Raji (cell line): ENCODE measurements at regions not wholly inside any gene's neighbourhood (a gene's known extent, or its start where the extent isn't known, plus 50 kb on each side); places are given as distances from the start of the nearest gene placed in this dataset.

Experiments
- POLR2A ChIP-seq: IDR thresholded peaks from 2 replicates; pipeline ENCODE4 v1.6.1; 2011; ENCODE audit warnings: low read depth, low read length, control low read depth; ENCODE audit not compliant: insufficient read depth

- TF ChIP-seq POLR2A, result no peak
These were observed 61.3 kb upstream of the CALM2 start for GRCh38 chr2:47237375-47238334.

GRCh38 chr2:47236503-47237215 lies 60.3 kb upstream of the CALM2 start:
- TF ChIP-seq POLR2A, result no peak

GRCh38 chr2:47235132-47235531 lies 58.8 kb upstream of the CALM2 start:
- no peak for TF ChIP-seq POLR2A

- no peak for TF ChIP-seq POLR2A
These were observed 58.1 kb upstream of the CALM2 start for GRCh38 chr2:47234456-47234855.

- TF ChIP-seq POLR2A, result no peak
These were observed 56.6 kb upstream of the CALM2 start for GRCh38 chr2:47232738-47233415.

GRCh38 chr2:47230418-47230817 lies 54.1 kb upstream of the CALM2 start:
- no peak for TF ChIP-seq POLR2A

GRCh38 chr2:47227532-47228279 lies 51.4 kb upstream of the CALM2 start:
- TF ChIP-seq POLR2A, result no peak

- TF ChIP-seq POLR2A, result no peak
These were observed 50.6 kb upstream of the CALM2 start for GRCh38 chr2:47226923-47227220.

- TF ChIP-seq POLR2A, result no peak
These were observed 50.0 kb upstream of the CALM2 start for GRCh38 chr2:47226132-47226922.
